Fibroblast of skin of back (primary cell): ENCODE measurements at regions not wholly inside any gene's neighbourhood (a gene's known extent, or its start where the extent isn't known, plus 50 kb on each side); places are given as distances from the start of the nearest gene placed in this dataset.

Experiments
- DNase-seq: peaks from one replicate; pipeline ENCODE4 v3.0.0-alpha.2; 2013

DNA sequence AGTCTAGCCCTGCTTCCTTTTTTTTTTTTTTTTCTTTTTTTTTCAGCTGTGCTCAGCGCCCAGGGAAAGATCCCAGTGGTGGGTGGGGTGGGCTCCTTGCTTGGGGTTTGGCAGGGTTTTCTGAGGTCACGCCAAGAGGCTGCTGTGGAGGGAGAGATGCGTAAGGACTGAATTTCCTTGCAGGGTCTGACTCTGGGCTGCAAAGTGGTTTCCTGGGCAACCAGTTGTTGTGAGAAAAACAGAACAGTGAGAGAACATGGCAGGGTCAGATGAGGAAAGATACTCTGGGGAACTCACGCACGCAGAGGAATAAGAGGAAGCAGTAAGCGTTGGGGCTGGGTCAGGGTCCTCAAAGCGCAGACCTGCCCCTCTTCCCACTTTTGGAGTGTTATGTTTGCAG lies 119.5 kb downstream of the IRF8 start:
- peak; percentile 8 for DNase-seq

DNA sequence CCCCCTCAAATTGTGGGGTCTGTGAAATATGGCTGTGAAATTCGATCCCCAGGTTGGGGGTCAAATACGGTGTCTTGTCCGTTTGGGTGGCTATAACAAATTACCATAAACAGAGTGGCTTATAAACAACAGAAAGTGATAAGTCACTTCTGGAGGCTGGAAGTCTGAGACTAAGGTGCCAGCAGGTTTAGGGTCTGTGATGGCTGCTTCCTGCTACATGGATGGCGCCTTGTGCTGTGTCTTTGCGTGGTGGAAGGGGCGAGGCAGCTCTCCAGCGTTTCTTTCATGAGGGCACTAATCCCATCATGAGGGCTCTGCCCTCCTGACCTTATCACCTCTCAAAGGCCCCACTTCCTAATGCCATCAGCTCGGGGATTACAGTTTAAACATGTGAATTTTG lies 120.0 kb downstream of the IRF8 start:
- DNase-seq, result no peak

DNA sequence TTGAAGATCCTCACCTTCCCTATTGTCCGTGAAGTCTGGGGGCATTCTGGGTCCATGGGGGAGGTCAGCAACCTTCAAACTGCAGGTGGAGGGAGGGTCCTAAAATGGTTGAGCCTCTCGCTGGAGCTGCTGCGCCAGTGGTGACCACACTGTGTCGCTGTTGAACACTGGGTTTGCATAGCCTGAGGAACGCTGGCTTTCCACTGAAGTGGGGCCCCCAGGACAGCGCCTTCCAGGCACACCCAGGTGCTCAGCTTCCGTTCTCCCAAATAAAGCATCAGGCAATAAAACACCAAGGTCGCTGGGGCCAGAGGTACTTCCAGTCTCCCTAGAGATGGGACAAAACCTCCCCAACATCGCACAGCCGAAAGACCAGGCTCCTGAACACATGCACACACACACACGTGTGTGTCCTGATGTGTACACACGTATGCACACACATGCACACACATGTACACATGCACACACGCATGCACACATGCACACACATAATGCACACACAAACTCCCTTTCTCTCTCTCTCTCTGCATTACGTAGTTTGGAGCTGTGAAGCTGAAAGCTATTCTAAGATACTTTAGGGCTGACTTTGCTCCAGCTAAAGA lies 120.6 kb downstream of the IRF8 start:
- no peak for DNase-seq

DNA sequence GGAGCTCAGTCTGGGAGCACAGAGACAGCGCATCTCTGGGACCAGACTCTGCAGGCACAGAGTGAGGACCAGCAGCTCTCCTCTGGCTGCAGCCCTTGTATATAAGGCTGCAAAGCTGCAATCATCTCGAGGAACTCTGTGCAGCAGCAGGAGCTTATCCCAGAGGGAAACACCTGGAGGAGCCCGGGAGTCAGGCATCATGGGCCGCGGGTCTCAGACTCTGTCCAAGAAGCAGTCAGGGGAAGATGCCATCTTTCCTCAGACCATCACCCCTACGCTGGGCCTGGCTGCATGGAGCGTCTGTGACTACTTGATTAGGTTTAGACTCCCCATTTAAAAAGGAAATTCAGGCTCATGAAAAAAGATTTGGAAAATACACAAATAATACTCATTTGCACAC lies 122.0 kb downstream of the IRF8 start:
- DNase-seq, result no peak

DNA sequence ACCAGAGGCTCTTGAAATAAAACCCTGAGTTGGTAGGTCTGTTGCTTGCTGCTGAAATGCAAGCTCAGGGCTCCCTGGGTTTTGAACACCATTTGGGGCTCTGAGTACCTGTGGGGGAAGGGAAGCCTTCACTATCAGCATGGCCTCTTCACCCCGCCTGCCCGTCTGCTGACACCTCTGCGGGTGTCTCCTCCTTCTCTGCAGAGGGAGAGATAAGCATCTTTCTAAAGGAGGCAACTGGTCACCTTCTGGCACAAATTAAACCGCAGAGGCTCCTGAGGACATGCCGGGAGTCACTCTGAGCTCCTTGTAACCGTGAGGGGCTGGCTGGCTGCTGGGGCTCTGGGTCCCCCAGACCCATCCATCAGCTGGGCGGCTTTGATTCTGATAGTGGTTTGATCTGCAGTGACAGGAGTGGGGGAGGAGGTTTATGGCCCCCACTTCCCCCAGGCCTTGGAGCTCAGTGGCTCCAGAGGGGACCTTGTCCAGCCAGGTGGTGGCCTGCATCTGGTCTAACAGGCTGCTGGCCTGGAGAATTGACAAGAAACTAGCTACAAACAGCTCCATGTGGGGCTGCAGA lies 123.5 kb downstream of the IRF8 start:
- DNase-seq, result no peak

DNA sequence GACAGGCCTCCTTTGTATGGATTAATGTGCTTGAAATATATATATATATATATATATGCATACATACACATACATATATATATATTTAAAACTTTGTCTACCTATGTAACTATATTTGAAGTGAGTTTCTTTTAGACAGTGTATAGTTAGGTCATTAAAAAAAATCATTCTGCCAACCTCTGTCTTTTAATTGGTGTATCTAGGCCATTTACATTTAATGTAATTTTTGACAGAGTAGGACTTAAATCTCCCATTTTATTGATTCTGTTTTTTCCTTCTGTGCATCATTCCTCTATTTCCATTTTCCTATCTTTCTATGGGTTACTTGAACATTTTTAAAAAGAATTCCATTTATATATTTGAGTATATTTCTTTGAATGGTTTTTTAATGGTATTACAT lies 125.2 kb downstream of the IRF8 start:
- DNase-seq, result no peak

DNA sequence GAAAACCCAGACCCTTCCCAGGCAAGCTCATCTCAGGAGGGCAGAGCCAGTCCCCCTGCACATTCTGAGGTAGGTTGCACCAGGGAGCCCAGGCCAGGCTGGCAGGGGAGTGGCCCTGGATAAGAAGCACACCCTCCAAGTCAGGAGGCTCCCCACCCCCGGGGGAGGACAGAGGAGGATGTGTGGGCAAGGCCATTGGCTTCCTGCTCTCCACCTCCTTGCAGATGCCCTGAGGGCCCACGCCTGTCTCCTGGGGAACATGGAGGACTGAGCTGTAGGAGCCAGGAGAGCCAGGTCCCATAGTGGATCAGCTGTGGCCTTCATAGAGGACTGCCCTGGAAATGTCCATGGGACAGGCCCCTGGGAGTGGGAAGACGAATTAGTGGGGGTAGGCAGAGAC lies 126.7 kb downstream of the IRF8 start:
- DNase-seq, result no peak

DNA sequence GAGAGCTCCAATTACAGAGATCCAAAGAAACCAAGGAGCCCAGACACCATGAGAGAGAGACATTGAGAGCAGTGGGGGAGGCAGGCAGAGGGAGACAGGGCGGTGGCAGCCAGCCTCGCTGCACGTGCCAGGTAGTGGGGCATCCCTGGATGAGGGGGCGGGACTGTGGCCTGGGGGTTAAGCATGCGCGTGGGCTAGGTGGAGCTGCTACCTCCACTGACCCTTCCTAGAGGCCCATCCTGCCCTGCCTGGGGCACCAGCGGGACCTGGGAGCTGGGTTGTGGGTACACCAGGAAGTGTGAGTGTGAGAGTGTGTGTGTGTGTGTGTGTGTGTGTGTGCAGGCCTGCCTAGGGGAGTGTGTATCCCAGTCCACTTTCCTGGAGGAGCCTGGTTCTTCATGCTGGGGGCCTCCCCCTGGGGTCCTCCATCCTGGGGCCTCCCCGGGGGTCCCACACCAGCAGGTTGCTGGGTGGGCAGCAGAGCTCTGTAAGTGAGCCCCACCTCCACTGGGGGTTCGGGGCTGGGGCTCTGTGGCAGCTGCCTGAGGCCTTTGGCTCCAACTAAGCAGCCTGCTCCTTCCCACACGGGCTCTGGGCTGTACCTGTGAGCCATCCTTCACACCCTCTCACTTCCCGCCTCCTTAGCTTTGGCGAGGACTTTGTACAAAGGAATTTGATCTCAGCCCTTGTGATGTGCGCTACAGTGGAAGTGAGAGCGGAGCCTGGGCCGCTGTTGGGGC lies 127.4 kb downstream of the IRF8 start:
- DNase-seq, result no peak

DNA sequence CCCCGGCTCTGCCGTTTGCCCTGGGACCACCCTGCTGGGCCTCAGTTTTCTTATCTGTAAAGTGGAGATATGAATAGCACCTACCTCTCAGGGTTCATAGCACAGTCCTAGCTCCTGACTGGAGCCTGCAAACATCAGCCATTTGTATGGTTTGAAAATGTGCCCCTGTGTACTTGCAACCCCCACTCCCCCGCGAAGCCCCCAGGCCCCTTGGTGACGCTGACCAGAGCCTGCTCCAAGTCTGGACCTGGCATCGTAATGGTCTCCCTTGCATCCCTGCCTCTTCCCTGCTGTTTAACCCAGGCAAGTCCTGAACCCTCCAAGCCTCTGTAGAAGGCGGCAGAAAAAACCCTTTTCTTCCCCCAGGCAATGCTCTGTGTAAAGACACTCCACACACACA lies 128.0 kb downstream of the IRF8 start:
- no peak for DNase-seq

DNA sequence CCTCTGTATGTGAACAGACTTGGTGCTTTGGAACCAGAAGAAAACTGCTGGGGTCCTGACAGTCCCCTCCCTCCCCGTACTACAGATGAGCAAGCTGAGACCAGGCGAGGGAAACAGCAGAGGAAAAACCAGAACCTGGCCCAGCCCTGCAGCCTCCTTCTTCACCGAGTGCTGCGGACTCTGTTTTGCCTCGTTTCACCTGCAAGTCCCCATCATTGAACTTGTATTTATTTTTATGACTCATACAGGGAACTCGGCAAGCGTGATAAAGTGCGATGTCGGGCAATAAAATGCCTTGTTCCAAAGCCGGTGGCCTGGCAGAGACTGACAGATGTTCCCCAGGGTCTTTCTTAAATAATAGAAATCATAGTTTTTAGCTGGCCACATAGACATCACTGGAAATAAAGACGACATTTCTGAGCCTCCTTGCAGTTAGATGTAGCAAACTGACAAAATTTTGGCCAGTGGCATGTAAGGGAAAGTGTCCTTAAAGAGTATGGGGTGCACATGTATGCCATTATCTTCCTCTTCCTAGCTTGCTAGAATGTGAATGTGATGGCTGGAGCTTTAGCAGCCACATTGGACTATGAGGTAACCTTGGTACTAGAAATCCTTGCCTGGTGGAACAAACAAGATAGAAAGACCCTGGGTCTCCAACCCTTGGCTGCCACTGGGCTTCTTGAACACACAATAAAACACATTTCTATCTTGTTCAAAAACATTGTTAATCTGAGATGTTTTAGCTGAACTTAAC lies 128.6 kb downstream of the IRF8 start:
- DNase-seq, result no peak

DNA sequence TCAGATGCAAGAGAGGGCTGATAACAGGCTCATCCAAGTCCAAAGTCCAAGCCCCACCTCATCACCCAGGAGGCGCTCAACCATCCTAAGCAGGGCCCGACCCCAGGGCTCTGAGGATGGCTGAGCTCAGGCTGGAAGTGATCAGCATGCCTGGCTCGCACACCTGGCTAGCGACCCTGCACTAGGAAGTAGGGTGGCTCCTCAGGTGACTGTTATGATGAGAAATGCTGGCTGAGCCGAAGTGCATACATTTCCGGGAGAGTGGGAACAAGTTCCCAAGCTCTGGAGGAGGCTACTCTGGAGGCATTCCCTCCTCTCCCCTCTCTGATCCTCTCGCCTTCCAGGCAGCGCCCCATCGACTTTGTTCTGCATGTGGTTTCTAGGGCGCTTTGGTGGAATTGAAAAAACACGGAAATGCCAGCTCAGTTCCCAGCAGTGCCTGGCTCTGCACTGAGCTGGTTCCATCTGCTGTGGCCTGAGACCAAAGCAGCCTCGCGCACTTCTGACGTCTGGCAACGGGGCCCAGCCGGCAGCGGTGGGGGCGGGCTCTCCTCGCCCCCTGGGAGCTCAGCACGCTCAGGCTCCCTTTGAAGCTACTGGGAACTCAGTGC lies 130.3 kb downstream of the IRF8 start:
- DNase-seq, result peak; percentile 7

DNA sequence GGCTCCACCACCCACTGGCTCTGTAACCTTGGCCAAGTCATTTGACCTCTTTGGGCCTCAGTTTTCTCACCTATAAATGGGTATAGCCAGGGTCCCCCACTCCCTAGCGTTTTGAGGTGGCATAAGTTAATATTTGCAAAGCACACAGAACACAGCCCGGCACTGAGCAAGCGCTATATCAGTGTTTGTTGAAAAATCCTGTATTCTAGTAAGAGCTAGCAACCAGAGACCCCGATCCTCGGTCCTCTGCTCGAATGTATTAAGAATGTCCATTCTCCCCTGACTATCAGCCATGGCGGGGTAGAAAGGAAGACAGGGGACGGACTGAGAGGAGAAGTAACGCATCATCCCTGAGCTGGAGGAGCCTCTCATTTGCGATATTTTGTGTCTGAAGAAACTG lies 131.2 kb downstream of the IRF8 start:
- DNase-seq, result no peak

DNA sequence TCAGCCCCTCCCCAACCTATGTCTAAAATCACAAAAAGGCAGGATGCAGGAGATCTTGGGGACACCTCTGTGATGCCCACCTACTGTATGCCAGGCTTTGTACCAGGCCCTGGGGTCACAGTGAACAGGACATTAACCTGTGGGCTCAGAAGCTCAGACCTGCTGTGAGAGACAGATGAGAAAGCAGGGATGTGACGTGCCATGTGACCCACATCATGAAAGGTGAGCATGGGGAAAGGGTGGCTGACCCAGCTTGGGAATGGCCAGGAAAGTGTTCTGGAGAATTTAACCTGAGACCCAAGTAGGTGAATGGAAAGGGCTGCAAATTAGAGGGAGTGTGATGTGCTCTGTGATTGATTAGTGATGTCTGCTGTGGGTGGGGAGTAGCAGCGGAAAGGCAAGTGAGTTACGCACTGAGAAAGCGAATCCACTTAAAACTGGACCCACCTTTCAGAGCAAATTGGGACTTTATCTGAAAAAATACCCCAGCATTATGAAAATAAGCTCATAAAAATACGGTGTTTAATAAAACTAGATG lies 132.2 kb downstream of the IRF8 start:
- DNase-seq, result no peak

DNA sequence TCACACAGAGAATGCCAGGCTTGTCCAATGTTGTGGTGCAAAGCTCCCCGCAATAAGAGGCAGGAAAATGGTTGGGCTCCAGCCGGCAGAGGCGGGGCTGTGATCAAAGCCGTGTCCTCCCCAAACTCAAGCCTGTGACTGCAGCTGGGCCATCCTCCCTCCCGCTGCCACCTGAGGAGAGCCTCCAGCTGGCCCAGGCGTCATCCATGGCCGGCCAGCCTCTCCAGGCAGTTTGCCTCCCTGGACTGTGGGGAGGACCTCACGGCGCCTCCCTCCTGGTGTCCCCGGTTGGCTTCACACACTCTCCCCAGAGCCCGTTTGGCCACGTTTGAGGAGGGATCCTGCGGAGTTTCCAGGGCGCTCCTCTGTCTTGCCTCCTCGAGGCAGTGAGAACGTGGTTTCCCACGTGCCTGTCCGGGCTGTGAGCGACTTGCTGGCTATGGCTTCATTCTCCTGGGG lies 134.1 kb downstream of the IRF8 start:
- no peak for DNase-seq

DNA sequence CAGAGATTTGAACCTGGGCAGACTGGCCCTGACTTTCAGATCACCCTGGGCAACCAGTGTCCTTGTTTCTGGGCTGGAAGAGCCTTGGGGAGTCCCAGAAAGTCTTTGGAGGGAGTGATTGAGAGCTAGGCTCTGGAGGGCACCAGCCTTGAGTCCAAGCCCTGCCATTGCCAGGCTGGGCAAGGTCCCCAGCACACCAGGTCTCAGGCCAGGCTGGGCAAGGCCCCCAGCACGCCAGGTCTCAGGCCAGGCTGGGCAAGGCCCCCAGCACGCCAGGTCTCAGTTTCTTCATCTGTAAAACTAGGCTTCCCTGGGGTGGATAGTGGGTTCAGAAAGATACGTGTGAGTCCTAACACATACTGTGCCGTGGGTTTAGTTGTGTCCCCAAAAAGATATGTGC lies 135.0 kb downstream of the IRF8 start:
- DNase-seq, result no peak

DNA sequence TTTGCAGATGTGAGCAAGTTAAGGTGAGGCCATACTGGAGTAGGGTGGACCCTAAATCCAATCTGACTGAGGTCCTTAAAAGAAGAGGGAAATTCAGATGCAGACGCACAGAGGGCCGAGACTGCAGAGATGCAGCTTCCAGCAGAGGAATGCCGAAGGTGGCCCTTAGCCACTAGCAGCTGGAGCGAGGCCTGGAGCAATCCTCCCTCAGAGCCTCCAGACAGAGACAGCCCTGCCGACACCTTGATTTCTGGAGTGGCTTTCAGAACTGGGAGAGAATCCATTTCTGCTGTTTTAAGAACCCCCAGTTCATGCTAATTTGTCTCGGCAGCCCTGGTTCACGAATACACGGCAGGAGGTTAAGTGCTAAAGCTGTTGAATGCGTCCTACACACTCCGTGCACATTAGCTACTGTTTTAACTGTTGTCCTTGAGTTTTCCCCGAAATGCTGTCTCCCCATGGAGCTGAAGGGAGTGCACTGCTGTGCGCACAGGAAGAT lies 135.5 kb downstream of the IRF8 start:
- no peak for DNase-seq

DNA sequence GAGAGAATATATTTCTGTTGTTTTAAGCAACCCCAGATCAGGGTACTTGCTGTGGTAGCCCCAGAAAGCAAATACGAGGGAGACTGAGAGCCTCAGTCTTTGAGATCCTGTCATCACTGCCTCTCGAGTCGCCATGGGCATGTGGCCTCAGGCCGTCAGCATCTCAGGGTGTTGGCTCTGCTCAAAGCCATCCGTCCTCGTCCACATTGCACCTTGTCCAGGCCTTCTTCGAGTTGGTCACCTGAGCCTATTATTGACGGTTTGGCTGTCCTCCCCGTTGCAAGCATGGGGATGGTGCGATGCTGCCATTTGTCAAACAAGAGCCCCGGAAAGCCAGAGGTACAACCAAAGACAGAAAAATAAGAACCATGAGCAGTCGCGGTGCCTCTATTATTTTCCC lies 136.9 kb downstream of the IRF8 start:
- no peak for DNase-seq

DNA sequence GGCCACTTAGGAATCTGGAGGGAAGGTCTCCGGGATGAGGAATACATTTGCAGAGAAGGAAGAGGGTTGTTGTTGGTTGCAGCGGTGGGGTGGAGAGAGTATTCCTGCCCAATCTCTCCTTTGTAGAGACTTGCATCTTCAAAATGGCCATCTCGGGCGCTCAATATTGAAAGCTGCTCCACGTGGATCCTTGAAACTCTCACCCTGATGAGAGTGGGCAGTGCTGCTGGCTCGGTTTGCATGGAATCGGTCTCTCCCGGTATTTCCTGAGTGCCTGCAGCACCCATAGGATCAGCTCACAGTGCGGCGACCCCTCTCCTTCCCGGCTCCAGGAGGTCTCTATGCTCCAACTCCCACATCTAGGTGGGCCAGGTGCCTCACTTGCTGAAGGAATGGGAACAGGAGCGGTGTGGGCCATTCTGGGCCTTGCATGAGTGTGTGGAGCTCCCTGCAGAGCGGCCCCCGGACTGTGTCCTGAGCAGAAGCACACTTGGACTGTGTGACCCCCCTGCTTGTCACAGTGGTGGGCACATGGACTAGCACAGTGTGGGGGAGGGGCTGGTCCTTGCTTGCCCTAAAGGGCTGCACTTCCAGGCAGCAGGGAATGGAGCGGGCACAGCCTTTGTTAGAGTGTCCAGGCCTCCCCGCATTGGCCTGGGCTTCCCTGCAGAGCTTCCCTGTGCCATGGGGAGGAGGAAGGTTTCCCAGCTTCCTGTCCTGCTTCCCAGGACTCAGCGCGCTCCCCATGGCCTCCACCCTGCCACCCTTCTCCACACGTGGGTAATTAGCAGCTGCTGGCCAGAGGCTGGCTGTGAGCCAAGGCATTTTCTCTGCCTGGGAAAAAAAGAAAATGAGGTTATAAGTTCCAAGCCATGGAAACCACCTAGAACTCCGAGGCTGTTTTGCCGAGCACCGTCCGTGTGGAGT lies 139.3 kb downstream of the IRF8 start:
- no peak for DNase-seq

DNA sequence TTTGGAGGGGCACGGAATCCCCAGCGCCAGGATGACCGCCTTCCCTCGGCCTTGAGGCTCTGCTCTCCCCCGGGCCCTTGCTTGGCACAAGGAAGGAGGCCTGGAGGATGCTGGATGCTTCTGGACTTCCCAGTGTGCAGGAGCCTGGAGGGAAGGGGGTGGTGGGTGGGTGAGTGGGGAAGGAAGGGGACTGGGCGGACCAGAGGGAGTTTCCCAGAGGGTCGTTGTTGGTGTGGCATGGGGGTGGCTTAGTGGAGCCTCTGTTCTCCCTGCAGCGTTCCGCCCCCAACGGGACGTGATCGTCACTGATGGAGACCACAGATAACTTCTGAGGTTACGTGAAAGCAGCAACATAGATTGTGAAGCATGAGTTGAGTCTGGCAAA lies 140.0 kb downstream of the IRF8 start:
- DNase-seq, result no peak

DNA sequence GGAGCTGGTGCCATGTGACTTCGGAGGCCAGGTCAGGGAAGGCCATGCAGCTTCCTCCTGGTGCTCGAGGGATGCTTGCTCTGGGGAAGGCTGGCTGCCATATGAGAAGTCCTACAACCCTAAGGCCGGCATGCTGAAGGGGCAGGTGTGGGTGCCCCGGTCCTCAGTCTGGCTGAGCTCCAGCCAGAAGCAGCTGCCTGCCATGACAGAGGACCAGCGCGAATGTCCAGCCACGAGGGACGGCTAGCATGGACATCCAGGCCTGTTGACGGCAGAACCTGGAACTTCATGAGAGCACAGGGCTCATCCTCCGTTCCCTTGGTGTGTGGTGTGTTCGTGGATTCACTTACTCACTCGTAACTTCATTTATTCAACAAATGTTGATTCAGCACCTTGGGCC lies 140.6 kb downstream of the IRF8 start:
- no peak for DNase-seq

DNA sequence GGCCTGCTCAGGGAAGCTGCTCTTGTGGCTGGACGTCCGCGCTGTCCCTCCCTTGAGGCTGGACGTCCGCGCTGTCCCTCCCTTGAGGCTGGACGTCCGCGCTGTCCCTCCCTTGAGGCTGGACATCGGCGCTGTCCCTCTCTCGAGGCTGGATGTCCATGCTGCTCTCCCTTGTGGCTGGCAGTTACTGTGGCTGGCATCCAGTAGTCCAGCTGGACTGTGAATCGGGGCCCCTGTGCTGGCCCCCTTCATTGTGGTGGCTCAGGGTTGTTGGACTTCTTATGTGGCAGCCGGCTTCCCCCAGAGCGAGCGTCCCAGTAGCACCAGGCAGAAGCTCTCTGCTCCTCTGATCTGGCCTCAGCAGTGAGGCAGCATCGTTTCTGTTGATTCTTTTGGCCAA lies 141.5 kb downstream of the IRF8 start:
- no peak for DNase-seq

DNA sequence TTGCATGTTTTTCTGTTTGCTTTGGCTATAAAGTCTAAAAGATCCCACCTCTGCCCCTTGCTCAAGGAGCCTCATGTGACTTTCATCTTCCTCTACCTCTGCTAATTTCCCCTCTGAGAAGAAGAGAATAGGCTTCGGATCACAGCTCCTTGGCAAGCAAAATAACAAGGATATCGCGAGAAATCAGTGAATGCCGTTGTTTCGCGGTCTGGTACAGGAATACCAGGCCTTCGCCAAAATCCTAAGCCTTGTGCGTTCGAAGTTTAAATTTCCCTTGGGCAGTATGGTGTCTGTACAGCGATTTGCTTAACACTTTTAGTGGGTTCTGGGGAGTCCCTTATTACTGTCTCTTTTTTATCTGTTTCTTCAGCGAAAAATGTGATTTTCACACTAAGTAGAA lies 142.3 kb downstream of the IRF8 start:
- no peak for DNase-seq
